GM12891 (cell line): ENCODE measurements at regions not wholly inside any gene's neighbourhood (a gene's known extent, or its start where the extent isn't known, plus 50 kb on each side); places are given as distances from the start of the nearest gene placed in this dataset.

ENCODE experiments used
- POLR2A ChIP-seq: IDR thresholded peaks from 2 replicates; pipeline ENCODE4 v1.6.1; 2011; ENCODE audit warnings: low read depth, low read length, control low read depth
- POLR2AphosphoS5 ChIP-seq: IDR thresholded peaks from 2 replicates; pipeline ENCODE4 v1.6.1; 2011; ENCODE audit warnings: low read depth, low read length, control low read depth
- SPI1 ChIP-seq: IDR thresholded peaks from 2 replicates; pipeline ENCODE4 v1.6.1; 2011; ENCODE audit warnings: low read depth, low read length, control low read depth
- TAF1 ChIP-seq: IDR thresholded peaks from 2 replicates; pipeline ENCODE4 v1.6.1; 2011; ENCODE audit warnings: low read depth, low read length, control low read depth

DNA sequence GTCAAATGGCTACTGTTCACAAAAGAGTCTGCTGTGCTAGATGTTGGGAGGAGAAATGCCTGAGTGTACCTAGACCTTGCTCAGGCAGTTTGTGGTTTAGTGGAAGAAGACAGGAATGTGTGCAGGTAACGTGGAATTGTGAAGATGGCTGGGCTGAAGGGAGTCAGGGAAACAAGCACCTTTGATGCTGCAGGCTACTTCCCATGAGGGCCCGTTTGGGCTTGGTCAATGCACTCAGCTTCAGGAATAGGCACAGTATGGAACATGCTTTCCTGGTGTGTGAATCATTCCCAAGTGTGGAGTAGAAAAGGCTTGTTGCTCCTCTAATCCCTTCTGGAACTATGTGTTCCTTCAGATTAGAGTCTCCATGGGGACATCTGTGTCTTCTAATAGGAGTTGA, 318.3 kb upstream of the MTNR1B start:
- TF ChIP-seq SPI1 = no peak
- no peak for TF ChIP-seq POLR2AphosphoS5
- no peak for TF ChIP-seq POLR2A
- TF ChIP-seq TAF1 = no peak
